Liver (tissue), 8 donors: ENCODE measurements at regions not wholly inside any gene's neighbourhood (a gene's known extent, or its start where the extent isn't known, plus 50 kb on each side); places are given as distances from the start of the nearest gene placed in this dataset.

Experiments used
- DNase-seq: peaks from one replicate; pipeline ENCODE4 v3.0.0-alpha.2; 2017; ENCODE audit warnings: low spot score
- H3K27ac ChIP-seq, 2 donors: one replicate each; pipeline ENCODE4 v1.7.0; 2013; ENCODE audit warnings: inconsistent platforms in 2 of 2, low read length in 2 of 2, control low read depth in 1 of 2, low read depth in 1 of 2, mild to moderate bottlenecking in 1 of 2
- H3K27me3 ChIP-seq, 4 donors: one replicate each; pipeline versions ENCODE4 v1.6.1 to v1.7.0; 2013; ENCODE audit warnings: low read length in 3 of 4, inconsistent platforms in 1 of 4, mild to moderate bottlenecking in 1 of 4, moderate library complexity in 1 of 4; ENCODE audit not compliant: control insufficient read depth in 4 of 4, insufficient read depth in 4 of 4
- H3K36me3 ChIP-seq, 4 donors: one replicate each; pipeline versions ENCODE4 v1.6.1 to v1.7.0; 2013; ENCODE audit warnings: low read length in 3 of 4, mild to moderate bottlenecking in 3 of 4, low read depth in 1 of 4, moderate library complexity in 1 of 4; ENCODE audit not compliant: control insufficient read depth in 4 of 4, insufficient read depth in 3 of 4
- H3K4me1 ChIP-seq, 4 donors: one replicate each; pipeline versions ENCODE4 v1.6.1 to v1.7.0; 2013; ENCODE audit warnings: low read length in 3 of 4, mild to moderate bottlenecking in 3 of 4, moderate library complexity in 1 of 4; ENCODE audit not compliant: control insufficient read depth in 4 of 4, insufficient read depth in 4 of 4
- H3K4me3 ChIP-seq, 3 donors: one replicate each; pipeline versions ENCODE4 v1.6.1 to v1.7.0; 2013; ENCODE audit warnings: low read length in 3 of 3, control low read depth in 1 of 3, low read depth in 1 of 3, mild to moderate bottlenecking in 1 of 3
- H3K9ac ChIP-seq, 2 donors: one replicate each; pipeline ENCODE4 v1.7.0; 2013; ENCODE audit warnings: low read length in 2 of 2, mild to moderate bottlenecking in 2 of 2, moderate library complexity in 2 of 2, control low read depth in 1 of 2, low read depth in 1 of 2
- H3K9me3 ChIP-seq, 4 donors: one replicate each; pipeline versions ENCODE4 v1.6.1 to v1.7.0; 2013; ENCODE audit warnings: low read length in 3 of 4; ENCODE audit not compliant: control insufficient read depth in 4 of 4
- EGR1 ChIP-seq, 2 donors: IDR thresholded peaks; 2 replicates each; pipeline ENCODE4 v1.6.1; 2016 to 2018; ENCODE audit warnings: antibody characterized with exemption in 2 of 2, low read depth in 2 of 2
- FOXA1 ChIP-seq: IDR thresholded peaks from 2 replicates; pipeline ENCODE4 v1.6.1; 2016; ENCODE audit warnings: antibody characterized with exemption
- FOXA2 ChIP-seq: IDR thresholded peaks from 2 replicates; pipeline ENCODE4 v1.6.1; 2016; ENCODE audit warnings: antibody characterized with exemption
- GABPA ChIP-seq, 2 donors: IDR thresholded peaks in 1 of 2; conservative IDR thresholded peaks in 1 of 2; 2 replicates each; pipeline ENCODE4 v1.6.1; 2016; ENCODE audit warnings: antibody characterized with exemption in 2 of 2, mild to moderate bottlenecking in 1 of 2, moderate library complexity in 1 of 2
- HNF4A ChIP-seq, 2 donors: conservative IDR thresholded peaks; 2 replicates each; pipeline ENCODE4 v1.6.1; 2016; ENCODE audit warnings: antibody characterized with exemption in 2 of 2, mild to moderate bottlenecking in 2 of 2
- HNF4G ChIP-seq: IDR thresholded peaks from 2 replicates; pipeline ENCODE4 v1.6.1; 2016; ENCODE audit warnings: antibody characterized with exemption
- NR2F2 ChIP-seq: IDR thresholded peaks from 2 replicates; pipeline ENCODE4 v1.6.1; 2016; ENCODE audit warnings: antibody characterized with exemption
- RAD21 ChIP-seq, 2 donors: IDR thresholded peaks; 2 replicates each; pipeline ENCODE4 v1.6.1; 2016; ENCODE audit warnings: antibody characterized with exemption in 2 of 2, mild to moderate bottlenecking in 2 of 2
- RXRA ChIP-seq, 2 donors: IDR thresholded peaks; 2 replicates each; pipeline ENCODE4 v1.6.1; 2017 to 2018; ENCODE audit warnings: antibody characterized with exemption in 2 of 2, mild to moderate bottlenecking in 1 of 2
- YY1 ChIP-seq: IDR thresholded peaks from 2 replicates; pipeline ENCODE4 v1.6.1; 2016; ENCODE audit warnings: antibody characterized with exemption, mild to moderate bottlenecking
- WGBS: extraction: QIAGEN DNeasy Blood & Tissue Kit; methylation state at CpG from one replicate; pipeline ENCODE4 v1.1.7; 2013; 5-methylcytosine and 5-hydroxymethylcytosine counted together
- TF ChIP-seq, protein P1 (sequence below): IDR thresholded peaks from 2 replicates; pipeline ENCODE4 v1.6.1; 2016; ENCODE audit warnings: antibody characterized with exemption
- TF ChIP-seq, protein P2 (sequence below): IDR thresholded peaks from 2 replicates; pipeline ENCODE4 v1.6.1; 2016; ENCODE audit warnings: antibody characterized with exemption
- TF ChIP-seq, protein P3 (sequence below): IDR thresholded peaks from 2 replicates; pipeline ENCODE4 v1.6.1; 2016; ENCODE audit warnings: antibody characterized with exemption
- TF ChIP-seq, protein P4 (sequence below): fragments of 150-350 bp; IDR thresholded peaks from 2 replicates; pipeline ENCODE4 v1.5.1; 2017; ENCODE audit warnings: improper control_type of control experiment, low read depth, low read length; ENCODE audit not compliant: missing input control
- TF ChIP-seq, protein P5 (sequence below): IDR thresholded peaks from 2 replicates; pipeline ENCODE4 v1.6.1; 2016; ENCODE audit warnings: antibody characterized with exemption, mild to moderate bottlenecking
- donor health status: healthy.
- donor health status: healthy.
- donor health status: healthy.
- donor health status: healthy.
- donor health status: healthy.

DNA sequence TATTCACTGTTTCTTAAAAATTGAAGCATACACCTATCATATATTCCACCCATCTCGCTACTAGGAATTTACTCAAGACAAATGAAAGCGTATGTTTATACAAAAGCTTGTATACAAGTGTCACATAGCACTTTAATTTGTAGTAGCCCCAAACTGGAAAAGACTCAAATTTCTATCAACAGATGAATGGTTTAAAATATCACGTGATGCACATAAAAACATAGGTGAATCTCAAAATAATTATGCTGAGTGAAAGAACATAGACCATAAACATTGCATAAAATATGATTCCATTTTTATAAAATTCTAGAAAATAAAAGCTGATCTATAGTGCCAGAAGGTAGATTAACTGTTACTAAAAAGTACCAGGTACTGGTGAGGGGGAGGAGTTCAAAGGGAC is 392.9 kb upstream of the LRATD1 start (continued):
- TF ChIP-seq, protein P1, sequence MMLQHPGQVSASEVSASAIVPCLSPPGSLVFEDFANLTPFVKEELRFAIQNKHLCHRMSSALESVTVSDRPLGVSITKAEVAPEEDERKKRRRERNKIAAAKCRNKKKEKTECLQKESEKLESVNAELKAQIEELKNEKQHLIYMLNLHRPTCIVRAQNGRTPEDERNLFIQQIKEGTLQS: no peak
- TF ChIP-seq RXRA (IDR thresholded peaks at IDR 0.05) (no peak), HNF4G (no peak), EGR1 (IDR thresholded peaks at IDR 0.05; ENCODE audit: low read depth in 2 of 2) (no peak), FOXA1 (no peak)
- TF ChIP-seq, protein P2, sequence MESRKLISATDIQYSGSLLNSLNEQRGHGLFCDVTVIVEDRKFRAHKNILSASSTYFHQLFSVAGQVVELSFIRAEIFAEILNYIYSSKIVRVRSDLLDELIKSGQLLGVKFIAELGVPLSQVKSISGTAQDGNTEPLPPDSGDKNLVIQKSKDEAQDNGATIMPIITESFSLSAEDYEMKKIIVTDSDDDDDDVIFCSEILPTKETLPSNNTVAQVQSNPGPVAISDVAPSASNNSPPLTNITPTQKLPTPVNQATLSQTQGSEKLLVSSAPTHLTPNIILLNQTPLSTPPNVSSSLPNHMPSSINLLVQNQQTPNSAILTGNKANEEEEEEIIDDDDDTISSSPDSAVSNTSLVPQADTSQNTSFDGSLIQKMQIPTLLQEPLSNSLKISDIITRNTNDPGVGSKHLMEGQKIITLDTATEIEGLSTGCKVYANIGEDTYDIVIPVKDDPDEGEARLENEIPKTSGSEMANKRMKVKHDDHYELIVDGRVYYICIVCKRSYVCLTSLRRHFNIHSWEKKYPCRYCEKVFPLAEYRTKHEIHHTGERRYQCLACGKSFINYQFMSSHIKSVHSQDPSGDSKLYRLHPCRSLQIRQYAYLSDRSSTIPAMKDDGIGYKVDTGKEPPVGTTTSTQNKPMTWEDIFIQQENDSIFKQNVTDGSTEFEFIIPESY: no peak

DNA sequence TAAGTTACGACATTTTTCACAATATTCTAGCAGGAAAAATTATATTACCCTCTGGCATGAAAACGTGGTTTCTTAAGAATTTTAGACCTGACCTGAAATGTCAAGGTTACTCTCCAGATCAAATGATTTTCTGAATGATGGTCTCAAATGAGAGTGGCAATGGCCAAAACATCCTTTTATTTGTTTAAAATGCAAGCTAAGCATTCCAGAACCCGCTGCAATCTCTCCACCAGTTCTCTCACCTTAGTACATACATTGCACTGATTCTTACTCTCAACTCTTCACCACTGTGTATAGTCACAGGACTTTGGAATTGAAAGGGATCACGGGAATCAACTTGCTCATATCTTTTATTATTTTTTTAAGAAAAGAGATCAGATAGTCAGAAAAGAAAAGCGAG is 391.6 kb upstream of the LRATD1 start:
- 78% methylated on average over 5 of the region's 5 CpGs for WGBS
- Histone ChIP-seq H3K9me3 (no peaks in the 10 kb centered on the region), H3K4me3 (no peak overlapping the region), H3K9ac (no peak overlapping the region), H3K27me3 (no peaks in the 10 kb centered on the region), H3K4me1 (no peaks in the 10 kb centered on the region), H3K36me3 (no peaks in the 10 kb centered on the region), H3K27ac (no peak overlapping the region)
- DNase-seq: no peak
- TF ChIP-seq EGR1 (IDR thresholded peaks at IDR 0.05; ENCODE audit: low read depth in 2 of 2): no peak
- TF ChIP-seq YY1: no peak
- TF ChIP-seq HNF4G: no peak
- no peak for TF ChIP-seq RAD21 (IDR thresholded peaks at IDR 0.05)
- TF ChIP-seq NR2F2: no peak
- no peak for TF ChIP-seq FOXA2
- TF ChIP-seq, protein P3, sequence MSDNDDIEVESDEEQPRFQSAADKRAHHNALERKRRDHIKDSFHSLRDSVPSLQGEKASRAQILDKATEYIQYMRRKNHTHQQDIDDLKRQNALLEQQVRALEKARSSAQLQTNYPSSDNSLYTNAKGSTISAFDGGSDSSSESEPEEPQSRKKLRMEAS: no peak
- TF ChIP-seq, protein P4, sequence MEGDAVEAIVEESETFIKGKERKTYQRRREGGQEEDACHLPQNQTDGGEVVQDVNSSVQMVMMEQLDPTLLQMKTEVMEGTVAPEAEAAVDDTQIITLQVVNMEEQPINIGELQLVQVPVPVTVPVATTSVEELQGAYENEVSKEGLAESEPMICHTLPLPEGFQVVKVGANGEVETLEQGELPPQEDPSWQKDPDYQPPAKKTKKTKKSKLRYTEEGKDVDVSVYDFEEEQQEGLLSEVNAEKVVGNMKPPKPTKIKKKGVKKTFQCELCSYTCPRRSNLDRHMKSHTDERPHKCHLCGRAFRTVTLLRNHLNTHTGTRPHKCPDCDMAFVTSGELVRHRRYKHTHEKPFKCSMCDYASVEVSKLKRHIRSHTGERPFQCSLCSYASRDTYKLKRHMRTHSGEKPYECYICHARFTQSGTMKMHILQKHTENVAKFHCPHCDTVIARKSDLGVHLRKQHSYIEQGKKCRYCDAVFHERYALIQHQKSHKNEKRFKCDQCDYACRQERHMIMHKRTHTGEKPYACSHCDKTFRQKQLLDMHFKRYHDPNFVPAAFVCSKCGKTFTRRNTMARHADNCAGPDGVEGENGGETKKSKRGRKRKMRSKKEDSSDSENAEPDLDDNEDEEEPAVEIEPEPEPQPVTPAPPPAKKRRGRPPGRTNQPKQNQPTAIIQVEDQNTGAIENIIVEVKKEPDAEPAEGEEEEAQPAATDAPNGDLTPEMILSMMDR: no peak
- TF ChIP-seq, protein P2: no peak
- no peak for TF ChIP-seq GABPA (IDR thresholded peaks at IDR 0.05 in 1 of 2, conservative IDR thresholded peaks at IDR 0.05 in 1 of 2)
- TF ChIP-seq HNF4A (conservative IDR thresholded peaks at IDR 0.05): no peak

DNA sequence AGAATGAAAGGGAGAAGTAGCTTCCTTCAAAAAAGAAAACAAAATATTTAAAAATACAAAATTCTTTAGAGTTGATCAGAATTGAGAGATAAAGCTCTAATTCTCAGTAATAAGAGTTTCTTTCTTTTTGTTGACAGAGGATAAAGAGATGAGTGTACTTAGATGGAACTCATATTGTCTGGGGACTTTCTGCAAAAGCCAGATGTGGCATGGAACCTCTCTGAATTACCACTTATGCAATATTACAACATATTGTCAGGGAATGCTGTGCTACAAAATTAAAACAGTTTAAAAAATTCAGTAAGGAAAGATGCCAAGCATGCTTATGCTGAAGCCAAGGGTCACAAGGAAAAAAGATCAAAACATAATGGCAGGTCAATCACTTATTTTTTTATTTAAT is 386.6 kb upstream of the LRATD1 start:
- Histone ChIP-seq H3K4me1 (no peaks in the 10 kb centered on the region), H3K27me3 (no peaks in the 10 kb centered on the region), H3K27ac (no peak overlapping the region), H3K4me3 (no peak overlapping the region), H3K9ac (no peak overlapping the region), H3K9me3 (no peaks in the 10 kb centered on the region), H3K36me3 (no peaks in the 10 kb centered on the region)
- DNase-seq: no peak
- TF ChIP-seq HNF4A (conservative IDR thresholded peaks at IDR 0.05): no peak
- no peak for TF ChIP-seq RAD21 (IDR thresholded peaks at IDR 0.05)
- TF ChIP-seq, protein P5, sequence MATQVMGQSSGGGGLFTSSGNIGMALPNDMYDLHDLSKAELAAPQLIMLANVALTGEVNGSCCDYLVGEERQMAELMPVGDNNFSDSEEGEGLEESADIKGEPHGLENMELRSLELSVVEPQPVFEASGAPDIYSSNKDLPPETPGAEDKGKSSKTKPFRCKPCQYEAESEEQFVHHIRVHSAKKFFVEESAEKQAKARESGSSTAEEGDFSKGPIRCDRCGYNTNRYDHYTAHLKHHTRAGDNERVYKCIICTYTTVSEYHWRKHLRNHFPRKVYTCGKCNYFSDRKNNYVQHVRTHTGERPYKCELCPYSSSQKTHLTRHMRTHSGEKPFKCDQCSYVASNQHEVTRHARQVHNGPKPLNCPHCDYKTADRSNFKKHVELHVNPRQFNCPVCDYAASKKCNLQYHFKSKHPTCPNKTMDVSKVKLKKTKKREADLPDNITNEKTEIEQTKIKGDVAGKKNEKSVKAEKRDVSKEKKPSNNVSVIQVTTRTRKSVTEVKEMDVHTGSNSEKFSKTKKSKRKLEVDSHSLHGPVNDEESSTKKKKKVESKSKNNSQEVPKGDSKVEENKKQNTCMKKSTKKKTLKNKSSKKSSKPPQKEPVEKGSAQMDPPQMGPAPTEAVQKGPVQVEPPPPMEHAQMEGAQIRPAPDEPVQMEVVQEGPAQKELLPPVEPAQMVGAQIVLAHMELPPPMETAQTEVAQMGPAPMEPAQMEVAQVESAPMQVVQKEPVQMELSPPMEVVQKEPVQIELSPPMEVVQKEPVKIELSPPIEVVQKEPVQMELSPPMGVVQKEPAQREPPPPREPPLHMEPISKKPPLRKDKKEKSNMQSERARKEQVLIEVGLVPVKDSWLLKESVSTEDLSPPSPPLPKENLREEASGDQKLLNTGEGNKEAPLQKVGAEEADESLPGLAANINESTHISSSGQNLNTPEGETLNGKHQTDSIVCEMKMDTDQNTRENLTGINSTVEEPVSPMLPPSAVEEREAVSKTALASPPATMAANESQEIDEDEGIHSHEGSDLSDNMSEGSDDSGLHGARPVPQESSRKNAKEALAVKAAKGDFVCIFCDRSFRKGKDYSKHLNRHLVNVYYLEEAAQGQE: no peak
- TF ChIP-seq FOXA1: no peak
